ENCODE measurements at regions not wholly inside any gene's neighbourhood (a gene's known extent, or its start where the extent isn't known, plus 50 kb on each side); places are given as distances from the start of the nearest gene placed in this dataset.
A peak's percentile ranks its signal among the peaks of the same experiment; 100 is the strongest.

- Histone ChIP-seq H2BK5ac (ENCODE audit: low read depth, low read length) (no peak overlapping the region), H3K56ac (replicated peaks; ENCODE audit: insufficient read length, low read depth, low read length) (no peak overlapping the region), H2BK15ac (ENCODE audit: low read length) (no peak overlapping the region), H3K4ac (replicated peaks; ENCODE audit: insufficient read length, low read depth, low read length) (no peak overlapping the region), H3K18ac (ENCODE audit: extremely low read depth, low read length) (no peak overlapping the region), H4K5ac (ENCODE audit: insufficient read length, low read depth, low read length) (no peak overlapping the region), H3K9ac (replicated peaks in 1 of 4; ENCODE audit: extremely low read depth in 1 of 4, low read depth in 3 of 4, low read length in 3 of 4) (no peak overlapping the region), H3K79me2 (ENCODE audit: control insufficient read depth in 1 of 2, insufficient read depth in 2 of 2, low read length in 2 of 2) (no peaks in the 10 kb centered on the region), H2AK5ac (ENCODE audit: low read depth, low read length) (no peak overlapping the region), H3K23me2 (ENCODE audit: low read depth, low read length) (no peaks in the 10 kb centered on the region), H3K23ac (ENCODE audit: insufficient read length) (no peak overlapping the region), H4K8ac (ENCODE audit: extremely low read depth, insufficient read depth, low read length) (no peak overlapping the region), H3K9me3 (ENCODE audit: insufficient read depth in 2 of 2, low read depth in 1 of 2, low read length in 1 of 2) (no peaks in the 10 kb centered on the region), H4K91ac (replicated peaks; ENCODE audit: insufficient read length, low read length) (no peak overlapping the region), H3K14ac (ENCODE audit: insufficient read length) (no peak overlapping the region), H4K20me1 (replicated peaks in 1 of 2; ENCODE audit: control insufficient read depth in 1 of 2, insufficient read depth in 2 of 2, low read length in 2 of 2) (no peaks in the 10 kb centered on the region), H3K4me3 (ENCODE audit: extremely low read depth in 1 of 4, insufficient read depth in 2 of 4, low read depth in 3 of 4, low read length in 4 of 4) (no peak overlapping the region), H2BK120ac (replicated peaks; ENCODE audit: low read depth, low read length) (no peak overlapping the region), H3K4me1 (replicated peaks in 1 of 4; ENCODE audit: control insufficient read depth in 3 of 4, insufficient read depth in 4 of 4, low read length in 3 of 4) (no peaks in the 10 kb centered on the region; a peak in 1 of 7 replicates), H2AFZ (ENCODE audit: low read length) (0 out of 2 replicates have a peak overlapping the region, but pooled peaks have one; percentile 5), H3K4me2 (ENCODE audit: insufficient read depth in 1 of 2, low read depth in 2 of 2, low read length in 2 of 2) (no peak overlapping the region), H2BK20ac (ENCODE audit: low read length) (no peak overlapping the region), H2BK12ac (ENCODE audit: low read depth, low read length) (no peak overlapping the region), H3K27ac (ENCODE audit: low read depth, low read length) (no peak overlapping the region), H3K36me3 (ENCODE audit: control insufficient read depth in 2 of 4, insufficient read depth in 4 of 4, low read length in 3 of 4) (no peaks in the 10 kb centered on the region), H3K79me1 (ENCODE audit: low read depth, low read length) (no peaks in the 10 kb centered on the region), H3K27me3 (replicated peaks in 1 of 4; ENCODE audit: control insufficient read depth in 3 of 4, extremely low read depth in 1 of 4, insufficient read depth in 3 of 4, low read length in 3 of 4) (no peaks in the 10 kb centered on the region)
- POLR2A ChIA-PET (ENCODE audit: partially characterized antibody): no interaction called here
- FAIRE-seq: no peak
- CTCF ChIA-PET (ENCODE audit: partially characterized antibody): no interaction called here
- TF ChIP-seq BACH1 (IDR thresholded peaks at IDR 0.05; ENCODE audit: low read length) (no peak), TAF1 (IDR thresholded peaks at IDR 0.05; ENCODE audit: low read depth, low read length) (no peak), CREB1 (IDR thresholded peaks at IDR 0.05) (no peak), ASH2L (IDR thresholded peaks at IDR 0.05; ENCODE audit: low read length) (no peak), ZNF274 (IDR thresholded peaks at IDR 0.05; ENCODE audit: borderline replicate concordance, extremely low read depth, low read length) (no peak), JUND (IDR thresholded peaks at IDR 0.05; ENCODE audit: low read length) (no peak), RNF2 (IDR thresholded peaks at IDR 0.05; ENCODE audit: borderline replicate concordance, low read depth, low read length, missing control alignments, poor library complexity, severe bottlenecking) (no peak), RBBP5 (IDR thresholded peaks at IDR 0.05; ENCODE audit: borderline replicate concordance, low read depth, low read length) (no peak), SP1 (IDR thresholded peaks at IDR 0.05; ENCODE audit: low read depth, low read length) (no peak), CEBPB (IDR thresholded peaks at IDR 0.05; ENCODE audit: low read depth, low read length) (no peak), EGR1 (IDR thresholded peaks at IDR 0.05; ENCODE audit: borderline replicate concordance, low read depth, low read length) (no peak)
- DNase-seq (ENCODE audit: low read depth in 1 of 2, low spot score in 2 of 2): no peak
- WGBS, 2 experiments (ENCODE audit: extremely low coverage in 1 of 2, insufficient coverage in 1 of 2, insufficient read length in 1 of 2, insufficient replicate concordance in 2 of 2, low coverage in 1 of 2, low lambda C conversion rate in 2 of 2, missing lambda C conversion rate in 1 of 2): 93% methylated on average over 5 of the region's 5 CpGs; no CpG with 5 or more reads in 1 of the 2 experiments
These were observed 287.3 kb upstream of the TSHZ2 start for GRCh38 chr20:52684905-52685304.

Measured in H1 (cell line).